HG02981 (cell line): ENCODE measurements at regions not wholly inside any gene's neighbourhood (a gene's known extent, or its start where the extent isn't known, plus 50 kb on each side); places are given as distances from the start of the nearest gene placed in this dataset.

ENCODE experiments used
- ATAC-seq: cut with Tn5 transposase; IDR thresholded peaks from one replicate; pipeline ENCODE4 v1.9.1; 2021; ENCODE audit warnings: mild to moderate bottlenecking, moderate library complexity; ENCODE audit not compliant: unreplicated experiment

GRCh38 chr15:61420546-61420945, 191.4 kb upstream of the RORA start:
- no peak for ATAC-seq

- no peak for ATAC-seq
Observed at GRCh38 chr15:61415617-61416120, 186.6 kb upstream of the RORA start.

- ATAC-seq: no peak
Observed at GRCh38 chr15:61411902-61412510, 182.9 kb upstream of the RORA start.

GRCh38 chr15:61410662-61411061, 181.6 kb upstream of the RORA start:
- no peak for ATAC-seq

- ATAC-seq: no peak
Observed at GRCh38 chr15:61404567-61404966, 175.5 kb upstream of the RORA start.

- ATAC-seq: no peak
Observed at GRCh38 chr15:61403884-61404283, 174.8 kb upstream of the RORA start.

GRCh38 chr15:61401903-61402698, 173.0 kb upstream of the RORA start:
- ATAC-seq: no peak

- no peak for ATAC-seq
Observed at GRCh38 chr15:61398310-61398709, 169.2 kb upstream of the RORA start.

- no peak for ATAC-seq
Observed at GRCh38 chr15:61396235-61396919, 167.3 kb upstream of the RORA start.

GRCh38 chr15:61393949-61394348, 164.8 kb upstream of the RORA start:
- ATAC-seq: no peak

GRCh38 chr15:61393524-61393923, 164.4 kb upstream of the RORA start:
- no peak for ATAC-seq

GRCh38 chr15:61390138-61390537, 161.0 kb upstream of the RORA start:
- ATAC-seq: no peak

- no peak for ATAC-seq
Observed at GRCh38 chr15:61389334-61390028, 160.4 kb upstream of the RORA start.

GRCh38 chr15:61387675-61388074, 158.6 kb upstream of the RORA start:
- ATAC-seq: no peak

GRCh38 chr15:61383421-61383820, 154.3 kb upstream of the RORA start:
- ATAC-seq: no peak

GRCh38 chr15:61382927-61383326, 153.8 kb upstream of the RORA start:
- no peak for ATAC-seq

GRCh38 chr15:61381501-61381900, 152.4 kb upstream of the RORA start:
- no peak for ATAC-seq

GRCh38 chr15:61380270-61380669, 151.2 kb upstream of the RORA start:
- ATAC-seq: no peak

GRCh38 chr15:61379005-61379404, 149.9 kb upstream of the RORA start:
- no peak for ATAC-seq

GRCh38 chr15:61376961-61377360, 147.9 kb upstream of the RORA start:
- no peak for ATAC-seq

GRCh38 chr15:61376516-61376915, 147.4 kb upstream of the RORA start:
- ATAC-seq: no peak
